IPS-18a (cell line): ENCODE measurements at regions not wholly inside any gene's neighbourhood (a gene's known extent, or its start where the extent isn't known, plus 50 kb on each side); places are given as distances from the start of the nearest gene placed in this dataset.

Experiments
- H3K27ac ChIP-seq: one replicate; pipeline ENCODE4 v1.5.1; 2013; ENCODE audit warnings: low read length
- H3K27me3 ChIP-seq: one replicate; pipeline ENCODE4 v1.6.1; 2013; ENCODE audit warnings: mild to moderate bottlenecking, low read length; ENCODE audit not compliant: control insufficient read depth, insufficient read depth
- H3K36me3 ChIP-seq: one replicate; pipeline ENCODE4 v1.6.1; 2013; ENCODE audit warnings: low read depth, low read length; ENCODE audit not compliant: control insufficient read depth
- H3K4me1 ChIP-seq: one replicate; pipeline ENCODE4 v1.6.1; 2013; ENCODE audit warnings: low read depth, low read length; ENCODE audit not compliant: control insufficient read depth
- H3K4me3 ChIP-seq: one replicate; pipeline ENCODE4 v1.5.1; 2013; ENCODE audit warnings: low read length
- H3K9ac ChIP-seq: one replicate; pipeline ENCODE4 v1.6.1; 2013; ENCODE audit warnings: mild to moderate bottlenecking, low read length, moderate library complexity
- H3K9me3 ChIP-seq: one replicate; pipeline ENCODE4 v1.6.1; 2013; ENCODE audit warnings: low read depth, low read length; ENCODE audit not compliant: control insufficient read depth

DNA sequence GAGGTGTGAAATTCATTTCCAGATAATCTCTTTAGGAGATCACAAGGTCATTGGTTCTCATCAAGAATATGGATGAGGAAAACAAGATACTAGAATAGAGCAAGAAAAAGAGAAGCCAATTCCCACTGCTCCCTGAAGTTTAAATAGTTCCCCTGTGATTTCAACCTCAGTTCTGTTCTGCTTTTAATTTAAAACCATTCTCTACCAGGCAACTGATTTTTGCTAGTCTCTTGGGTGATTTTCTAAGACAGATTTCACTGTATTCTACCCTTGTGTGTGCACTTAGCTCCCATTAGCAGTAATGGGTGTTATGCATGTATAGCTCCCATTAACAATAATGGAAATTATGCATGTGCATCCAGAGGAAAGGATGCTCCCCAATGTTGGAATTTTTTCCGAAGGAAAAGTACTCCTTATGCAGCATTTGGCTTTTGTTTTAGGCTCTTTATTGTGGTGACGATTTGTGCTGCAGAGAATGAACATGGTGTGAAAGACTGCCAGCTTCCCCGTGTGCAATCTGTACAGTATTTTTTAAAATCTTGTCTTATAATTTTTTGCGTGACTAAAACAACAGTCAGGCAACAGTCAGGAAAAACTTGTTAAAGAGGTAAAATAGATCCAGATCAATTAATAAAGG is 144.0 kb upstream of the ZRANB2 start:
- no peaks in the 10 kb centered on the region for H3K36me3 ChIP-seq
- no peak overlapping the region for H3K9ac ChIP-seq
- no peak overlapping the region for H3K4me3 ChIP-seq
- H3K27me3 ChIP-seq: no peaks in the 10 kb centered on the region
- no peak overlapping the region for H3K27ac ChIP-seq
- peaks cover 14% of the 10 kb centered on the region for H3K4me1 ChIP-seq
- no peaks in the 10 kb centered on the region for H3K9me3 ChIP-seq

DNA sequence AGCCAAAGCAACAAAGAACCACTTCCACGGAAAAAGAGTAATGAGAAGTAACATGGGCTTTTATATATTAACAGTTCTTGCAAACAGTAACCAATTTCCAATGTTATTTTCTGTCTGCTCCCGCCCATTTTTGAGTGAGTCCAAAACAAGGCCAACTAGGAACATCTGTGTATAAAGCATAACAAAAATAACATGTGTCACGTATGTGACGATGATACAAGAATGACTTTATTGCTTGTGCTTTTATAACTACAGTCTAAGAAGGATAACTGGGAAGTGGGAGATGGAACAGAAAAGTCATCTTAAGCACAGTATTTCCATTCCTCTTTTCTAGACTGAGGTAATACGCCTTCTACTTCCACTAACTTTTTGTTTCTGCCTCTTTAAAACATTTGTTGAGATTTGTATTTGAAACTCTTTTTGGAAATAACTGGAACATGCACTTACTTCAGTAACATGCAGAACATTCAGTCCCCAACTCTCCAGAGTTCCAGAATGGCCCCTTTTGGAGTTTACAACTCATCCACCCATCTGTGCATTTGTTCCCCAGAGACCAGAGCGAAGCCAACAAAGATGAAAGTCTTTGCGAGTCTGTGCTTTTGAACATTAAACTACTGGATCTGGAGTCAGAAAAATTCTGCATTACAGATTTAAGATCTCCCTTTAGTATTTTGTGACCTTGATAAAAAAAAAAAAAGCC is 143.0 kb upstream of the ZRANB2 start:
- no peaks in the 10 kb centered on the region for H3K27me3 ChIP-seq
- H3K9ac ChIP-seq: no peak overlapping the region
- H3K27ac ChIP-seq: no peak overlapping the region
- H3K36me3 ChIP-seq: no peaks in the 10 kb centered on the region
- H3K4me1 ChIP-seq: peaks cover 7% of the 10 kb centered on the region
- H3K4me3 ChIP-seq: no peak overlapping the region
- no peaks in the 10 kb centered on the region for H3K9me3 ChIP-seq

GRCh38 chr1:71222668-71223067 is 141.8 kb upstream of the ZRANB2 start:
- Histone ChIP-seq H3K9ac (no peak overlapping the region), H3K4me3 (no peak overlapping the region), H3K27me3 (no peaks in the 10 kb centered on the region), H3K9me3 (no peaks in the 10 kb centered on the region), H3K36me3 (no peaks in the 10 kb centered on the region), H3K27ac (no peak overlapping the region), H3K4me1 (no peaks in the 10 kb centered on the region)

- no peak overlapping the region for H3K9ac ChIP-seq
- no peaks in the 10 kb centered on the region for H3K4me1 ChIP-seq
- H3K4me3 ChIP-seq: no peak overlapping the region
- no peak overlapping the region for H3K27ac ChIP-seq
- H3K36me3 ChIP-seq: no peaks in the 10 kb centered on the region
- H3K9me3 ChIP-seq: no peaks in the 10 kb centered on the region
- no peaks in the 10 kb centered on the region for H3K27me3 ChIP-seq
Observed at GRCh38 chr1:71210718-71211117, 129.9 kb upstream of the ZRANB2 start.

GRCh38 chr1:71203241-71203640 is 122.4 kb upstream of the ZRANB2 start:
- Histone ChIP-seq H3K36me3 (no peaks in the 10 kb centered on the region), H3K9me3 (no peaks in the 10 kb centered on the region), H3K9ac (no peak overlapping the region), H3K27ac (no peak overlapping the region), H3K4me1 (no peaks in the 10 kb centered on the region), H3K27me3 (no peaks in the 10 kb centered on the region), H3K4me3 (no peak overlapping the region)

DNA sequence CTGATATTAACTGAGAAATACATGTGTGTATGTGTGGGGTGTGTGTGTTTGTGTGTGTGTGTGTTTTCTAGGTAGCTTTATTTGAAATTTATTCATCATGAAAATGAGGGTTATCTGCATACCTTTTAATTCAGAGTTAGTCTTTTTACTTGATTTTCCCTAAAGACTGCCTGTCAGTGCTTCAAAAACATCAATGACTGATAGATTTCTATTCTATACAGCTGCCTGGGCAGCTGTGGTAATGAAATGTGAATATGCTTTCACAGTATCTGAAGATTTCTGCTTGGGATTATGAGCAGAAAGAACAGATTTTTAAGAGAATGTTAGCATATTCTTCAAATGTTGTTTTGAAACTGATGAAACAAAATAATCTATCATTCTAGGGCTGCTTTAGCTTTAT is 119.7 kb upstream of the ZRANB2 start:
- no peak overlapping the region for H3K27ac ChIP-seq
- H3K36me3 ChIP-seq: no peaks in the 10 kb centered on the region
- H3K9me3 ChIP-seq: no peaks in the 10 kb centered on the region
- no peak overlapping the region for H3K9ac ChIP-seq
- H3K4me3 ChIP-seq: no peak overlapping the region
- no peaks in the 10 kb centered on the region for H3K4me1 ChIP-seq
- H3K27me3 ChIP-seq: no peaks in the 10 kb centered on the region

- Histone ChIP-seq H3K9me3 (no peaks in the 10 kb centered on the region), H3K4me1 (no peaks in the 10 kb centered on the region), H3K27me3 (no peaks in the 10 kb centered on the region), H3K9ac (no peak overlapping the region), H3K27ac (no peak overlapping the region), H3K4me3 (no peak overlapping the region), H3K36me3 (no peaks in the 10 kb centered on the region)
Observed at GRCh38 chr1:71196685-71197084, 115.8 kb upstream of the ZRANB2 start.

GRCh38 chr1:71193153-71193552 is 112.3 kb upstream of the ZRANB2 start:
- Histone ChIP-seq H3K4me3 (no peak overlapping the region), H3K27ac (no peak overlapping the region), H3K27me3 (no peaks in the 10 kb centered on the region), H3K9me3 (no peaks in the 10 kb centered on the region), H3K4me1 (no peaks in the 10 kb centered on the region), H3K36me3 (no peaks in the 10 kb centered on the region), H3K9ac (no peak overlapping the region)

DNA sequence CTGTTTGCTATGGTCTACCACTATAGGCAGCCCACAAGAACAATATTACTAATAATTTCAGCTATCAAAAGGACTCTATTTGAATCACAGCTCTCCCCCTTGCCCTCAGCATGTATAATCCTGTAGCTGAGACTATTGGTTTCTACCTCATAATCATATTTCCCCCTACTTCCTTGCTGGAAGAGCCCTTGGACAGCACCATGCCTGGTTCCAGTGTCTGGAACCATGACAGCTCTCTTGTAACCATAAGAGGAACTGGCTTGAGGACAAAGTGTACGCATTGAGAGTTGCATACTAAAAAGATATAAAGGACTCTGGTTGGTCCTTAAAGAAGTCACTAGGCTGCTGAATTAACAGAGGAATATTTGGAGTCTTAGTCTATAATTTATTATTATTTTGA is 110.7 kb upstream of the ZRANB2 start:
- Histone ChIP-seq H3K36me3 (no peaks in the 10 kb centered on the region), H3K27me3 (no peaks in the 10 kb centered on the region), H3K4me3 (no peak overlapping the region), H3K9ac (no peak overlapping the region), H3K9me3 (no peaks in the 10 kb centered on the region), H3K4me1 (no peaks in the 10 kb centered on the region), H3K27ac (no peak overlapping the region)

DNA sequence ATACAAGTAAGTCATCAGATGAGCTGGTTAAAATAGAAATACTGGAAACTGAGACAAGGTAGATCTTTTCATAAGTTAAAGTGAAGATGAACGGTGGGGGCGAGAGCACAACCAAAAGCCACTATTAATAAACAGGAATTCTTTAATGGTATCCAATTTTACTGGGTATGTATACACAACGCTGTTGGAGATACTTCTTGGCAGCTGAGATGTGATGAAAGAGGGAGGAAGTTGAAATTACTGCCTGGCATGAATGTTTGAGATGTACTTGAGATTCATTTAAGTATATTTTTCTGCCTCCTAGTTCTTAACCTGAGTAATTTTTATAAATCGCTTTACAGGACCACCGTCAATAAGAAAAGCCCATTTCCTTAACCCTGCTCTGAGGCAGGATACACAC is 110.0 kb upstream of the ZRANB2 start:
- Histone ChIP-seq H3K27ac (no peak overlapping the region), H3K4me3 (no peak overlapping the region), H3K9ac (no peak overlapping the region), H3K36me3 (no peaks in the 10 kb centered on the region), H3K4me1 (no peaks in the 10 kb centered on the region), H3K9me3 (no peaks in the 10 kb centered on the region), H3K27me3 (no peaks in the 10 kb centered on the region)

DNA sequence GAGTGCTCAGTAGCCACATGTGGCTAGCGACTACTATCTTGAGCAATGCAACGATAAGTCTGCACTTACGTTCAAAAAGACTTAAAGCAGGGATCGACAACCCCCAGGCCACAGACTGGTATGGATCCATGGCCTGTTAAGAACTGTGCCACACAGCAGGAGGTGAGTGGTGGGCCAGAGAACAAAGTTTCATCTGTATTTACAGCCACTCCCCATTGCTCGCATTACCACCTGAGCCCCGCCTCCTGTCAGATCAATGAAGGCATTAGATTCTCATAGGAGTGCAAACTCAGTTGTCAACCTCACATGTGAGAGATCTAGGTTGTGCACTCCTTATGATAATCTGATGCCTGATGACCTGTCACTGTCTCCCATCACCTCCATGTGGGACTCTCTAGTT is 103.6 kb upstream of the ZRANB2 start:
- H3K4me1 ChIP-seq: no peaks in the 10 kb centered on the region
- no peak overlapping the region for H3K27ac ChIP-seq
- no peaks in the 10 kb centered on the region for H3K9me3 ChIP-seq

DNA sequence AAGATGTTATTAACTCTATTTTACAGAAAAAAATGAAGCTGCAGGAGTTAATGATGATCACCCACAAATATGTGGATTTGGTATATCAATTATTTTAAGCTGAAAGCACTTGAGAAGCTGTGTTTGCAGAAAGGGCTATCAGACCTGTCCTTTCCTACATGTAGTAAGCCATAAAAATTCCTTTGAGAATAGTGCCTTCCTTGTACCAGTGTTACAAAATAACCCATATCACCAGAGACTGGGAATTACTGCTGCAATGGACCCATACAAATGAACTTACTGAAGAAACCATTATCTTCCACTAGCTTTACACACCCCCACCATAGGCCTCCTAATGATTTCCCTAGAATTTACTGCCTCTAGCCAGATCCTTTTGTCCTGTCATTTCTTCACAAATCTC is 99.2 kb upstream of the ZRANB2 start:
- Histone ChIP-seq H3K27ac (no peak overlapping the region), H3K9ac (no peak overlapping the region), H3K36me3 (no peaks in the 10 kb centered on the region), H3K4me3 (no peak overlapping the region), H3K4me1 (peaks cover 10% of the 10 kb centered on the region), H3K27me3 (no peaks in the 10 kb centered on the region), H3K9me3 (no peaks in the 10 kb centered on the region)

More for the DNA sequence above, 103.6 kb upstream of the ZRANB2 start:
- Histone ChIP-seq H3K4me3 (no peak overlapping the region), H3K36me3 (no peaks in the 10 kb centered on the region), H3K9ac (no peak overlapping the region), H3K27me3 (no peaks in the 10 kb centered on the region)
